NCI-H2081 (cell line): ENCODE measurements at regions not wholly inside any gene's neighbourhood (a gene's known extent, or its start where the extent isn't known, plus 50 kb on each side); places are given as distances from the start of the nearest gene placed in this dataset.

Experiments used
- DNase-seq, 2 experiments: peaks; one replicate each; lab custom pipeline; 2025; lab: John Stamatoyannopoulos, UW

- DNase-seq, result peak in 1 of 2 experiments; percentile 14
Measured at GRCh38 chr20:20827992-20828597, 115.7 kb upstream of the RALGAPA2 start.

DNA sequence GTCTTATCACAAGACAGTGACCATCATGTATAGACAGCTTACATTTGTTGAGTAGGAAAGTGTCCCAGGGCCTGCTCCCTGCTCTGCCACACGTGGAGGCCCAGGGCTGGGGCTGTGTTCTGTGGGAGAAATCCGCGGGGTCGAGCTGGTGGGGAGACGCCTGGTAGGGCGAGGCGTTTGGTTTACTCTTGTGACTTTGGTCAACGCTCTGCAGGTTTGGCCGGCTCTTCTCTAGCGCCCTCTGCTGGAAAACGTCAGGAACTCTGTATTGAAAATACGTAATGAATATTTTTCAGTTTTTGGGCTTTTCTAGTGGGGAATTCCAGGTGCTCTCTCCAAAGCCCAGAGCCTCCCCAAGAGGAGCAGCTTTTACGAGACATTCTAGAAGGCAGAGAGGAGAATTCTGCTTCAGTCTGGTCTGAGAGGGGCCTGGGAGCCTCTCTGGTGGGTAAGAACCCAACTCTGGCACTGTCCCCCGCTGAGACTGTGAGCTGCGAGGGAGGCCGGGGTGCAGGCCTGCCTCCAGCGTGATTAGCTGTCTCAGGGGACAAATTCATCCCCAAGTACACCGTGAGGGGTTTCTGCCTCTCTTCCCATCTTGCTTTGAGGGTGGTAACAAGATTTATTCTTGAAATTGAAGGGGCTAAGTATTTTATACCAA, 112.6 kb upstream of the RALGAPA2 start:
- peak; percentile 57 to 76 for DNase-seq

DNA sequence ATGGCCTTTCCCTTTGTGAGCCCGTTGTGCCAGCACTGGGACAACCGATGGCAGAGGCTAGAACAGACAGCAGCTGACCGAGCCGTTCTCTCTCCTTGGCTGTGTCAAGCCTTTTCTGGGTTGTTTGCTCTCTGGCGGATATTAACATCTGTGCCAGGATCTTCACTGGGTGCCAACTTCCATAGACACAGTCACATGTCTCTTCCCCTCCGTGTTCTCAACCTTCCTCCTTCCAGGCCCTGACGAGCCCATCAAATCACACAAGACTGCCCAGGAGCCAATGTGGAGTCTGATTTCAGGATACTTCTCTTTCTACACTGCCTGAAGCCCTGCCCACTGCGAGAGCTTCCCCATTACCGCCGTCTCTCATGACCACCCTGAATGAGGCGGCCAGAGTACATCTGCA, 111.0 kb upstream of the RALGAPA2 start:
- DNase-seq, result peak in 1 of 2 experiments; percentile 26

- DNase-seq, result no peak
Measured at GRCh38 chr20:20821484-20822260, 109.2 kb upstream of the RALGAPA2 start.

- peak; percentile 28 to 36 for DNase-seq
Measured at GRCh38 chr20:20820785-20821483, 108.5 kb upstream of the RALGAPA2 start.

DNA sequence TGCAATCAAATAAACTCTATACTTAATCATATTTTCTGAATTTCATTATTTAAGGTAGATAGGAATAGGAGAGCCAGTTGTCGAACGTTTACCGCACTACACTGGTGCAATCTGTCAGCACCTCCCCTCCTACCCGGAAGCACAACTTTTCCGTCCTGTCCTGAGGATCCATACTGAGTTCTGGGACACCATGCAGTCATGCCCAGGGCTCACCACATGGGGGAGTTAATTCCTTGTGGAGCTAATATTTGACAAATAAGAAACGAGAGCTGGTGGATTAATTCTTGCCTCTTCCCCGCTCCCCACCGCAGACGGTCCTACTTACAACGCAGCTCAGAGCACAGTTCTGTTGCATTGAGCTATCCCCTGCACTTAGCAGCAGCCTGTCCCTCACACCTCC, 107.7 kb upstream of the RALGAPA2 start:
- peak in 1 of 2 experiments; percentile 7 for DNase-seq

DNA sequence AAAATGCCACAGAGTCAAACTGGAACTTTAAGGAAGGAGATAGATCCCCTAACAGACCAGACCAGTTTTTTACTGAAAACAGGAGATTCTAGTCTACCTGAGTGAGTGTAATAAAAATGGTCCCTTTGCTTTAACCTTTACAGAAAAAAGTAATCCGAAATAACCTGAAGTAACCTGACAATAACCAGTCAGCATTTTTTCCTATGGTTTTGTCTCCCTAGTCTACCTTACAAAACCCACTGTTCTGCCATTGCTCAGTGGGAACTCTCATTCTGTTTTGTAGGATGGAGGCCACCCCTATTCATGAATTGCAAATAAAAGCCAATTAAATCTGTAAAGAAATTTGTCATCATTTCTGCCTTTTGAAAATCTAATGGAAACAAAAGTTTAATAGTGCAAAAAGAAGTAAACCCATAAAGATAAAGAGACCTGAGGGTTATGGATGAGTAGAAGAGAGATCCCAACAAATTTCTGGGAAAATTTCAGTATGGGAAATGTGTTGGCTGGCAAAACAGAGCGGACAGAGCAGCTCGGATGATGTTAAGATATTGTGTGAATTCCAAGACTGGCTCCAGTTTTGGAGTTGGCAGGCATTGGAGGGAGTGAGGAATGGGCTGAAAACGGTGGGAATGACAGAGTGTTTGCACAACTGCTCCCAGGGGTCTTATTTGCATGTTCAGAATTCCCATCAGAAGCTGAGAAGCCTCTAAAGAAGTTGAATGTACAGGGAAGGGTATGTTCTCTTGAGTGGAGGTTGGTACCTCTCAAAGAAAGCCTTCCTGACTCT, 104.7 kb upstream of the RALGAPA2 start:
- DNase-seq, result no peak

- DNase-seq, result no peak
Measured at GRCh38 chr20:20815711-20816455, 103.4 kb upstream of the RALGAPA2 start.

DNA sequence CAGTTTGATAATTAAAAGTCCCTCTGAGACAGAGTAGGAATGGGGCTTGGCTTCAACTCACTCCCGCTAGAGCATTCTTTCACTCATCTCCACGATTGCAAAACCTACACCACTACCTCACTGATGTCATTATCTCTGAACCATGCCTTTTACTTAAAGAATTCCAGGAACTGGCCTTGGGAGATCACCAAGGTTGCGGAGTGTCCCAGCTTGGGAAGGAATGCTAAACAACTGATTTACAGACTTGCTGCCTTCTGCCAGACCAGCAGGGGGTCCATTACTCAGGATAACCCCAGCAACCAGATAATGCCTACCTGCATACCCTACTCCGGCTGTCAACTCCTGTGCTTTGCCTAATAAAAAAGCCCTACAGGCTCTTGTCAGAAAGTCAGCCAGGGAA, 102.2 kb upstream of the RALGAPA2 start:
- DNase-seq, result no peak

- DNase-seq, result no peak
Measured at GRCh38 chr20:20812136-20812535, 99.7 kb upstream of the RALGAPA2 start.

- no peak for DNase-seq
Measured at GRCh38 chr20:20808016-20808415, 95.6 kb upstream of the RALGAPA2 start.

- no peak for DNase-seq
Measured at GRCh38 chr20:20806121-20807095, 94.0 kb upstream of the RALGAPA2 start.

DNA sequence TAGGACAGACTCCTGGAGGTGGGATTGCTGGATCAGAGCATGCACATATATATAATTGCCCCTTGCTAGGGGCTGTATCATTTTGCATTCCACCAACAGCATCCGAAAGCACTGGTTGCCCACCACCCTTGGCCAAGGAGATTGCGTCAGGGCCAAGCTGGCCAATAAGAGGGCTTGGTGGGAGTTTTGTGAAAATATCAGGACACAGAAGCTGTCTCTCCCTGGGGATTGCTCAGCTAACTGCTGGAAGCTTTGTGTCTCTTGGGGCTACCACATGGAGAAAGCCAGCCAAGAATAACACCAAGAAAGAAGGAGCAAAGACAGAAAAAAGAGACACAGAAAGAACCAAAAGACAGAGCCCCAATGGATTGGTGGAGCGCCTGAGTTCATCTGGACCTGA, 90.6 kb upstream of the RALGAPA2 start:
- DNase-seq, result no peak

- DNase-seq, result no peak
Measured at GRCh38 chr20:20802328-20802727, 89.9 kb upstream of the RALGAPA2 start.

- no peak for DNase-seq
Measured at GRCh38 chr20:20799716-20800312, 87.4 kb upstream of the RALGAPA2 start.

DNA sequence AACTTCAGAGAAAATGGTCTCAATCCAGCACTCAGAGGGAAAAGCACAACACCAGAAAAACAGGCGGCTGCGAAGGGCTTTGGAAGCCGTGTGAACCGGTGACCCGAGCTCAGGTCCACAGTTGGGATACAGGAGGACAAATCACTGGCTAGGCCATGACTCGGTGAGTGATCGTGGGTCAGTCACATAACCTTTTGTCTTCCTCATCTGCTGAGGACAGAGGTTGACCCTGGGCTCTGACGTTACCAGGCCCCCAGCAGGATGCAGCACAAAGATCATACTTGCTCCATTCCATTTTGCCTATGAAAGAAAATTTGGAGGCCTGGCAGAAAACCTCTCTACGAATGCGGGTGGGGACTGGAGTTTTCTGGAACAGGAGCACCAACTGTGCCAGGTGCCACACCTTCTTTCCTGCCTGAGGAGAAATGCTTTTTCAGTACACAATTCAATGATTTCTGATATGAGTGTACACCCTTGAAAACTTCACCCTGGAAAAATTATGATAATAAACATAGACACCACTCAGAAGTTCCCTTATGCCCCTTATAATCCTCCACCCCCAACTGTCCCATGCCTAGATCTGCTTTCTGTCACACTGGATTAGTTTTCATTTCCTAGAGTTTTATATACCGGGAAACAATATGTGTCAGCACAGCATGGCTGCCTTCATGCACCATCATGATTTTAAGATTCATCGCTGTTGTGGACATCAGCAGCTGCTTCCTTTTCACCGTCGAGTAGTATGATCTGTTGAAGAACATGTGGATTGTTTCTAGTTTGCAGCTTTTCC, 85.3 kb upstream of the RALGAPA2 start:
- no peak for DNase-seq

DNA sequence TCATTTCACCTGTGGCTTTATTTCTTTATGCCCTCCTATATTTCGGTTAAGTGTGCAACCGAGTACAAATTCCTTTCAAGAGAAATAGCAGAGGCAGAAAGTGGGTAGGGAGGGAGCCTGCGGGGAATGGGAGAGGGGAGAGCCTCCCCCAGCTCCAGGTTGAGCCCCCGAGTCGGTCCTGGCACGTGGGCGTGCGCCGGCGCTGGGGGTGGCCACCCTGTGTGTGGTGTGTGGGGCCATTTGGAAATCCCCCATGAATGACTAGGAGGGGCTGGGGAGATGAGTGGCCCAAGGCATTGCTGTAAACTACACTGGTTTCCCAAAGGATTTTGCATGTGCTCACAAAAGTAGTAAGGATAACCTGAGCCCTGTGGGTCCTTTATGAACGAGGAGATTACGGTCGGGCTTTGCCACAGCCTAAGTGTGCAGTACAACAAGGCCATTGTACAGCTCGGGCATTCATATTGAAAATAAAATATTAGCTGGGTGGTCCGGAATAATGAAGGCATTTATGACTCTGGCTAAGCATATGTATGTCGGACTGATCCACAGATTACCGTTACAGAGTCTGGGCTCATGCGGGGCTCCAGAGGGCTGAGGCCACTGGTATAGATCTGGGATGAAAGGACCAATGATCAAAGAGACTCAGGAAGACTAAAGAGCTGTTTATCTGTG, 84.5 kb upstream of the RALGAPA2 start:
- no peak for DNase-seq

DNA sequence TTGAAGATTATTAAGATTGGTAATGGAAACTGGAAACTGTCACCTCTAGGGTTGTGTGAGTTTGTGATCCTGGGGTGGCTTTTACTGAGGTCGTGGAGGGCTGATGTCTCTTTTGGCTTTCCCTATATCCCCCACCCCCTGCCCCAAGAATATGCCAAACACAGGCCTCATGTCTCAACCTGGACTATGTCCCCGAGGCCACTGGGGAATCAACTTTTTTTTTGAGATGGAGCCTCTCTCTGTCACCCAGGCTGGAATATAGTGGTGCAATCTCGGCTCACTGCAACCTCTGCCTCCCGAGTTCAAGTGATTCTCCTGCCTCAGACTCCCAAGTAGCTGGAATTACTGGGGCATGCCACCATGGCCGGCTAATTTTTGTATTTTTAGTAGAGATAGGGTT, 83.3 kb upstream of the RALGAPA2 start:
- DNase-seq, result no peak
